ENCODE measurements at regions not wholly inside any gene's neighbourhood (a gene's known extent, or its start where the extent isn't known, plus 50 kb on each side); places are given as distances from the start of the nearest gene placed in this dataset.

- no peak for DNase-seq
- Mint-ChIP-seq H3K9me3 (ENCODE audit: low read depth, unreplicated experiment) (no peaks in the 10 kb centered on the region), H3K27ac (ENCODE audit: unreplicated experiment) (no peak overlapping the region), H3K4me3 (ENCODE audit: low read depth, unreplicated experiment) (no peak overlapping the region), H3K36me3 (ENCODE audit: insufficient read depth, unreplicated experiment) (no peaks in the 10 kb centered on the region), H3K4me1 (ENCODE audit: low read depth, unreplicated experiment) (no peaks in the 10 kb centered on the region), H3K27me3 (ENCODE audit: unreplicated experiment) (peaks cover 8% of the 10 kb centered on the region)
- intact Hi-C loops (cut with micrococcal nuclease; ENCODE audit: unreplicated experiment) = no loop called here
- BruUV-seq (replicated peaks) = no TSS peak
- TF ChIP-seq, protein P1, sequence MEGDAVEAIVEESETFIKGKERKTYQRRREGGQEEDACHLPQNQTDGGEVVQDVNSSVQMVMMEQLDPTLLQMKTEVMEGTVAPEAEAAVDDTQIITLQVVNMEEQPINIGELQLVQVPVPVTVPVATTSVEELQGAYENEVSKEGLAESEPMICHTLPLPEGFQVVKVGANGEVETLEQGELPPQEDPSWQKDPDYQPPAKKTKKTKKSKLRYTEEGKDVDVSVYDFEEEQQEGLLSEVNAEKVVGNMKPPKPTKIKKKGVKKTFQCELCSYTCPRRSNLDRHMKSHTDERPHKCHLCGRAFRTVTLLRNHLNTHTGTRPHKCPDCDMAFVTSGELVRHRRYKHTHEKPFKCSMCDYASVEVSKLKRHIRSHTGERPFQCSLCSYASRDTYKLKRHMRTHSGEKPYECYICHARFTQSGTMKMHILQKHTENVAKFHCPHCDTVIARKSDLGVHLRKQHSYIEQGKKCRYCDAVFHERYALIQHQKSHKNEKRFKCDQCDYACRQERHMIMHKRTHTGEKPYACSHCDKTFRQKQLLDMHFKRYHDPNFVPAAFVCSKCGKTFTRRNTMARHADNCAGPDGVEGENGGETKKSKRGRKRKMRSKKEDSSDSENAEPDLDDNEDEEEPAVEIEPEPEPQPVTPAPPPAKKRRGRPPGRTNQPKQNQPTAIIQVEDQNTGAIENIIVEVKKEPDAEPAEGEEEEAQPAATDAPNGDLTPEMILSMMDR (IDR thresholded peaks at IDR 0.05; ENCODE audit: unreplicated experiment) = no peak
- CTCF ChIA-PET = no interaction called here
Observed at GRCh38 chr1:232873931-232874330, 68.7 kb downstream of the MAP10 start.

- TF ChIP-seq, protein P1 (IDR thresholded peaks at IDR 0.05; ENCODE audit: unreplicated experiment) = no peak
- Mint-ChIP-seq H3K36me3 (ENCODE audit: insufficient read depth, unreplicated experiment) (no peaks in the 10 kb centered on the region), H3K4me1 (ENCODE audit: low read depth, unreplicated experiment) (no peaks in the 10 kb centered on the region), H3K27me3 (ENCODE audit: unreplicated experiment) (peaks cover 8% of the 10 kb centered on the region), H3K9me3 (ENCODE audit: low read depth, unreplicated experiment) (no peaks in the 10 kb centered on the region), H3K27ac (ENCODE audit: unreplicated experiment) (no peak overlapping the region), H3K4me3 (ENCODE audit: low read depth, unreplicated experiment) (no peak overlapping the region)
- BruUV-seq (replicated peaks) = no TSS peak
- intact Hi-C loops (cut with micrococcal nuclease; ENCODE audit: unreplicated experiment) = no loop called here
- no peak for DNase-seq
- CTCF ChIA-PET = no interaction called here
Observed at GRCh38 chr1:232875536-232875935, 70.3 kb downstream of the MAP10 start.

GRCh38 chr1:232876506-232877364, 71.5 kb downstream of the MAP10 start:
- intact Hi-C loops (cut with micrococcal nuclease; ENCODE audit: unreplicated experiment) = no loop called here
- Mint-ChIP-seq H3K4me3 (ENCODE audit: low read depth, unreplicated experiment) (no peak overlapping the region), H3K36me3 (ENCODE audit: insufficient read depth, unreplicated experiment) (no peaks in the 10 kb centered on the region), H3K9me3 (ENCODE audit: low read depth, unreplicated experiment) (no peaks in the 10 kb centered on the region), H3K4me1 (ENCODE audit: low read depth, unreplicated experiment) (no peaks in the 10 kb centered on the region), H3K27me3 (ENCODE audit: unreplicated experiment) (peaks cover 8% of the 10 kb centered on the region), H3K27ac (ENCODE audit: unreplicated experiment) (no peak overlapping the region)
- TF ChIP-seq, protein P1 (IDR thresholded peaks at IDR 0.05; ENCODE audit: unreplicated experiment) = no peak
- no peak for DNase-seq
- CTCF ChIA-PET = no interaction called here
- BruUV-seq (replicated peaks) = no TSS peak

DNA sequence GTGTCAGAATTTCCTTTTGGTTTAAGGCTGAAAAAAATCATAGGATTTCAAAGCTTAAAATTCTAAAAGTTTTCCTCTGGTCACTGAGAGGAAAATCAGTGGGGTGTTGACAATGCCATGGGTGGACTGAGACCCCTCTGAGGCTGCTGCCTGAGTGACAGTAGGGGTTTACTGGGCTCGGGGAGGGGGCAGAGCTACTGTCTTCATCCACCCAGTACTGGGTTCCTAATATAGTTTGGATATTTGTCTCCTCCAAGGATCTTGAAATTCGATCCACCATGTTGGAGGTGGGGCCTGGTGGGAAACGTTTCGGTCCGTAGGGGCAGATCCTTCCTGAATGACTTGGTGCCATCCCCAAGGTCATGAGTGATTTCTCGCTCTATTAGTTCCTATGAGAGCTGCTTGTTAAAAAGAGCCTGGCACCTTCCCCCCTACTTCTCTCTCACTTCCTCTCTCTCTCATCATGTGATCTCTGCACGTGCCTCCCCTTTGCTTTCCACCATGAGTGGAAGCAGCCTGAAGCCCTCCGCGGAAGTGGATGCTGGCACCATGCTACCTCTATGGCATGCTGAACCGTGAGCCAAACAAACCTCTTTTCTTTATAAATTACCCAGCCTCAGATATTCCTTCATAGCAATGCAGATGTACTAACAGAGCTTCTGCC, 72.3 kb downstream of the MAP10 start:
- BruUV-seq (replicated peaks) = no TSS peak
- CTCF ChIA-PET = no interaction called here
- Mint-ChIP-seq H3K36me3 (ENCODE audit: insufficient read depth, unreplicated experiment) (no peaks in the 10 kb centered on the region), H3K4me3 (ENCODE audit: low read depth, unreplicated experiment) (no peak overlapping the region), H3K9me3 (ENCODE audit: low read depth, unreplicated experiment) (no peaks in the 10 kb centered on the region), H3K27me3 (ENCODE audit: unreplicated experiment) (peaks cover 8% of the 10 kb centered on the region), H3K4me1 (ENCODE audit: low read depth, unreplicated experiment) (no peaks in the 10 kb centered on the region), H3K27ac (ENCODE audit: unreplicated experiment) (no peak overlapping the region)
- no peak for DNase-seq
- TF ChIP-seq, protein P1 (IDR thresholded peaks at IDR 0.05; ENCODE audit: unreplicated experiment) = no peak
- intact Hi-C loops (cut with micrococcal nuclease; ENCODE audit: unreplicated experiment) = no loop called here
